Activated T-helper 1 cell treated with Interleukin-2 at 50 U/mL for 16 hours (primary cell): ENCODE measurements at regions not wholly inside any gene's neighbourhood (a gene's known extent, or its start where the extent isn't known, plus 50 kb on each side); places are given as distances from the start of the nearest gene placed in this dataset.
"Not testable (repeated sequence)": the region's sequence is repeated elsewhere in the genome, so short reads cannot be mapped to it uniquely, and the experiment has no call there.

Experiments
- DNase-seq: peaks from one replicate; pipeline ENCODE4 v3.0.0-alpha.2; 2020; ENCODE audit warnings: low read depth

DNA sequence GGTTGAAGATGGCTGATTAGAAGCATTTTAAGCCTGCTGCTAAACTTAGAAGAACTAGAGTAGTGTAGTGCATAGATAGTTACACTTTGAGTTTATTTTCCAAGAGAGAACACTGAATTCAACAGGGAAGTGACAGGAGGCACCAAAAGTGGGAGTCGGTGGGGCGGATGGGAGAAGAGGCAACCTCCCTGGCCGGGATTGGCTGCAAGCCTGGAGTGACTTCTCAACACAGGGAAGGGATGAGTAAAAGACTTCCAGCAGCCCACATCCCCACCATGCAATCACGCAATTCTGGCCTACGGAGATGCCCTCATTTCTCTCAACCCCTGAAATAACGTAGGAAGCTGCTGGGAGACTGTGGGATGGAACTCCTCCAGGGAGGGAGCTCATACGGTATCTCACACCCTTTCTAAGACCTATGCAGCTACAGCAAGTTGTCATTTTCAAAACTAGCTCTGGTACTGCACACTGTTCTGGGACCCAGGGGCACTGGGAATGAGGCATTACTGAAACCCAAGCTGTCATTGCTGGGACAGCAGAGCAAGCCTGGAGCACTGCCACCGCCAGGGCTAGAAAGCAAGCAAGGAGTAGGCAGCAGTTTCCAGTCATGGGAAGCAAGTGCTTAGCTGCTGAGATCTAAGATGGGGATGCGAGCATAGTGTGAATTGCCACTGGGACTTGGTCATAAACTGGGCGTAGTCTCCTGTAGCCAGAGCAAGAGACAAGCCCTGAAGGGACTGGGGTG lies 331.6 kb upstream of the PTGER4 start:
- DNase-seq, result no peak

DNA sequence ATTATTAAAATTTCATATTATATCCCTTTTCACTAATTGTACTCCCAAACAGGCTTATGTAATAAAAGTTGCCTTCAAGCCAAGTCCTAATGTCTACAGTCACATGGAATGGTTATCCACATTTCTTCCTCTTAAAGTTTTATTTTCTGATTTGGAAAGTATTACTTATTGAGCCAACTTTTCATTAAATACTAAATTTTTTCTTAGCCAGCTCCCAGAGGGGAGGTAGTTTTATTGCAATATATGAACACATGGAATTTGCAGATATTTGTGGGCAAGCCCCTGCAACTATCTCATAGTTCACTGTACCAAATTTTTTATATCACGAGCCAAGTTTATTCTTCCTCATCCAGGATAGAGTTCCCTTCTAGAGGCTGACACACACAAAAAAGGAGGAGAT lies 332.8 kb upstream of the PTGER4 start:
- no peak for DNase-seq

DNA sequence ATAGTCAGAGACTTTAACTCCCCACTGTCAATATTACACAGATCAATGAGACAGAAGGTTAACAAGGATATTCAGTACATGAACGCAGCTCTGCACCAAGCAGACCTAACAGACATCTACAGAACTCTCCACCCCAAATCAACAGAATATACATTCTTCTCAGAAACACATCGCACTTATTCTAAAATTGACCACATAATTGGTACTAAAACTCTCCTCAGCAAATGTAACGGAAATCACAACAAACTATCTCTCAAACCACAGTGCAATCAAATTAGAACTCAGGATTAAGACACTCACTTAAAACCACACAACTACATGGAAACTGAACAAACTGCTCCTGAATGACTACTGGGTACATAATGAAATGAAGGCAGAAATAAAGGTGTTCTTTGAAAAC lies 341.3 kb upstream of the PTGER4 start:
- not testable (repeated sequence) for DNase-seq

DNA sequence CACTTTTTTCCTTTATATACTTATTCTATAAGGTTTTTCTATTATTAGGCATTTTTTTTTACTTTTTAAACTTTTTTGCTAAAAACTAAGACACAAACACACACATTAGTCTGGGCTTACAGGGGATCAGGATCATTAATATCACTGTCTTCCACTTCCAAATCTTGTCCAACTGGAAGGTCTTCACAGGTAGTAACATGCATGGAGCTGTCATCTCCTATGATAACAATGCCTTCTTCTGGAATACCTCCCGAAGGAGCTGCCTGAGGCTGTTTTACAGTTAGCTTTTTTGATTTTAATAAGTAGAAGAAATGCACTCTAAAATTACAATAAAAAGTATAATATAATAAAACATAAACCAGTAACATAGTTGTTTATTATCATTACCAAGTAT lies 345.5 kb upstream of the PTGER4 start:
- DNase-seq, result no peak

DNA sequence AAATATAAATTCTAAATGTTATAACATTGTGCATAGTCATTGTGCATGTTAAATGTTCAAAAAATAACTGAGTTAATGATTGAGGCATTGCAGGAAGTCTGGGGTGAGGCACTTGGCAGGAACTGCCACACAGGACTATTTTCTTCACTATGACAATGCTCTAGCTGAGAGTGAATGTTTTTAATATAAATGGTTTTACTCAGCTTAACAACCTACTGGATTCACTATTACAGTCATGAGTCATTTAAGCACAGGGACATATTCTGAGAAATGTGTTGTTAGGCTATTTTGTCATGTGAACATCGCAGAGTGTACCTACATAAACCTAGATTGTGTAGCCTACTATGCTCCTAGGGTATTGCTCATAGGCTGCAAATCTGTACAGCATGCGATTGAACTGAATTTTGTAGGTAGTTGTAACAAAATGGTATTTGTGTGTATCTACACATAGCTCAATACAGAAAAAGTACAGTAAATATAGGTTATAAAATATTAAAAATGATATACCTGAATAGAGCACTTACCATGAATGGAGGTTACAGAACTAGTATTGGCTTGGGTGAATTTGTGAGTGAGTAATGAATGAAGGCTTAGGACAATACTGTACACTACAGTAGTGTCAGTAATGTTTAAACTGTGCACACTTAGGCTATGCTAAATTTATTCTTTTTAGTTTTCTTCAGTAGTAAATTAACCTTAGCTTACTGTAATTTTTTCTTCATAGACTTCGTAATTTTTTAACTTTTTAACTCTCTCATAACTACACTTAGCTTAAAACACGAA lies 346.1 kb upstream of the PTGER4 start:
- no peak for DNase-seq

DNA sequence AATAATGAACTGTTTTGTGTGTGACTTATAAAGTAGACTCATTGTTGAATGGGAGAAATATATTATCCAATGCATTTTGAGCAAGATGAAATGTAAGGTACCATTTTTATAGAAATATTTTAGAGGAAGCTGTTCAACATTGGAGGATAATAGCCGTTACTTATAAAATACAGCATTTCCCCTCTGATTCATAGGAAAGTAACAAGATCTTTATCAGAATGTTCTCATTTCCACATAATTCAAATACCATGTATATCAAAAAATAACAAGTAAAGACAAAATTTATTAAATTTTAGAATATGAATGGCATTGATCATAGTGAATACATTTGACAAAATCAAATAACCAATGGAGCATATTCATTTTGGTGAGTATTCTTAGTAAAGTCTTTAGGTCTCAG lies 346.7 kb upstream of the PTGER4 start:
- no peak for DNase-seq

DNA sequence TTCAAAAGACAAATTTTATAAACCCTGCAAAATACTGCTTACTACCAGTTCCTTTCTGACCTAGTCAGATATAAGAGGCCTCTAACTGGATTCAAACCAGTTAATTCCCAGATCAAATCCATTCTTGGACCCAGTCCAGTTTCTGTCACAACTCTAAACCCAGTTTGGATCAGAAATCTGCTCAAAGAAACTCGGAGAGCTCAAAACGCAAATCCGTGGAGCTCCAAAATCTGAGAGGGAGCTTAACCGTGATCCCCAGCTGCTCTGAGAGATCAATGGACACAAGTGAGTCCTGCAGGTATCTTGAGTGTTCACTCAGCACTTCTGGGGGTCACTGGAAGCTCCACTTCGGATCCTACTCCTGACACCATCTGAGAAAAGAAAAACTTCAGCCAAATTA lies 348.1 kb upstream of the PTGER4 start:
- no peak for DNase-seq

DNA sequence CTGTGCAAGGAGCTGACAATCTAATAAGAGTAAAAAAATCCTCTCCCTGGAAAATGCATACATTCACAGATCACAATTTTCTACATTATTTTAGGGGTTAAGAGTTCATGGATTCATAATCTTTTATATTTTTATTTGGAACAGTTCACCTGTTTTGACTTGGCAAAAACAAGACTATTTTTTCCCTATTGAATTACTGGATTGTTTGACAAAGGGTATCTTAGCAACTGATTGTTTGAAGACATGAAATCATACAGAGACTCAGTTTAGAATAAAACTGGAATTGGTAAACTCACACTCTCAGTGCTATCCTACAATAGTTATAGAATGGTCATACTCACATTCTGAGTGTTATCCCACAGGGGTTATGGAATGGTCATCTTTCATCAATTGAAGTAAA lies 358.2 kb upstream of the PTGER4 start:
- DNase-seq, result no peak

DNA sequence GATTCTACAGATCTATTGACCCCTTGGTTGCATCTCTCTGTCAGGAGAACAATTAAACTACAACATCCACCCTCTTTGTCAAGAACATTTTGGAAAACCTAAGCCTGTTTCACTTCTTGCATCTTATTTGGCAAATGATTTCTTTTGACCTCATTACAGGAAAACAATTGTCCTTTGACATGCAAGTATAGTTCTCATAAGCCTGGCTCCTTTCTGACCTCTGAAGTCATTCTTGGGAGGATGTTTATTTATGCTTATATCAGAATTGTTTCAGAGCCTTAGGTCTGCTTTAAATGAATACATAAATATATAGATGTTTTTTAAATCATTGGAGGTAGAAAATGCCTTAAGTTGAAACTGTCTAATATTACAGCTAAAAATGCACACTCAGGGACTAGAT lies 361.3 kb upstream of the PTGER4 start:
- DNase-seq, result no peak

DNA sequence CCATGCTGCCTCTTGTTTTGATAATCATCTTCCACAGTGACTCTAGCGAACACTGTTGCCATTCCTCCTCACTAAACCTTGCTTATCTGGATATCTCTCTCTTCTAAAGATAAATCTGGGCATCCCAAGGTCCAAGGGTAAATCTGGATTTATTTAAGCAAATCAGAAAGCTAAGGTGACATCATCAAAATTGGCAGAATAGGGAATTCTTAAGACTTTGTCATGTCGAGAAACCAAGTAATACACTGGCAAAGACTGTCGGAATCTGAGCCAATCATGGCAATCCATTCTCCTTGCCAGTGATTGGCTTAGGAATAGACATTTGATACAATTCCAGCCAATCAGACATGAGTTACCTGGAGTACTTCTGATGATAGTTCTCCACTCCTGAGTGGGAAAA lies 362.7 kb upstream of the PTGER4 start:
- no peak for DNase-seq

DNA sequence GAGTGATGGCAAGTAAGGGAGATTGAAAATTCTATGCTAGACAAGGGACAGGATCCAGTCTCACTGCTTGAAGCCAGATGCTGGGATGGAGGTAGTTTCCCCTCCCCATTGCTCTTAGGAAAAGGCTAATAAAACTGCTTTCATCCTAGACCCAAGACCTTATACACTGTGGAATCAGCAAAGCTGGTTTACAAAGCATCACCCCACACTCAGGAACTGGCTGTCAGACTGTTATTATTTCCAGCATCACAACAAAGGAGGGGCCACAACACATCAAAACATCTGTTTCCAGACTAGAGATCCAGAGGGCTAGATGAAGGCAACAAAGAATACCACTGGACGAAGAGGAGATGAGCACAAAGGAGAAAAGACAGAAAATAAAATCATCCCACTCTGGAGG lies 364.6 kb upstream of the PTGER4 start:
- DNase-seq, result no peak

DNA sequence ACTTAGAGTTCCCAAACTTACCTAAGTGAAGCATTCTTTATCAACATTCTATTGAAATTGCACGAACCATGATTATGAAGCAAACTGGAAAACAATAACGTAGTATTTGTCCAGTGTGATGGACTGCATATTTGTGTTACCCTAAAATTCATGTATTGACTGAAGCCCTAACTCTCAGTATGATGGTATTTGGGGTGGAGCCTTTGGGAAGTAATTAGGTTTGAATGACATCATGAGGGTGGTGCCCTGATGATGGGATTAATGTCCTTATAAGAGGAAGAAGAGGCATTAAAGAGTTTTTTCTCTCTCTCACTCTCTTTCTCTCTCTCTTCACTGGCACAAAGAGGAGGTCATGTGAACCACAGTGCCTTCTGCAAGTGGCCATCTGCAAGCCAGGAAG lies 365.4 kb upstream of the PTGER4 start:
- DNase-seq, result no peak

DNA sequence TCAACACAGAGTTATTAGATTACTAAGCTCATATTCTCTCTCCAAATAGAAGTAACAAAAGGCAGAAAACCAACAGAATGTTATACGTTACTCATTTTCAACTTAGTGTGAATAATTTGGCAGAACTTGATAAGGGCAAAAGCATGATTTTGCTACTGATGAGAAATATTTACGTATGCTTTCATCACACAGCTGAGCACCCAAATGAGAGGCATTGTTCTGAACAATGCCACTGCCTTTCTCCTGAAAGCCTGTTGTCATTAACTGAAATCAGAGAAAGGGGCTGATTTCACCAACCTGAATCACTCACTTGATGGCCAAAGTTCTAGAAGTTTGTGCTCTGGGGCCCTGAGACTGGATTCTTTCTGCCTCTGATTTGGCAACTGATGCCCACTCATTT lies 367.5 kb upstream of the PTGER4 start:
- DNase-seq, result no peak

DNA sequence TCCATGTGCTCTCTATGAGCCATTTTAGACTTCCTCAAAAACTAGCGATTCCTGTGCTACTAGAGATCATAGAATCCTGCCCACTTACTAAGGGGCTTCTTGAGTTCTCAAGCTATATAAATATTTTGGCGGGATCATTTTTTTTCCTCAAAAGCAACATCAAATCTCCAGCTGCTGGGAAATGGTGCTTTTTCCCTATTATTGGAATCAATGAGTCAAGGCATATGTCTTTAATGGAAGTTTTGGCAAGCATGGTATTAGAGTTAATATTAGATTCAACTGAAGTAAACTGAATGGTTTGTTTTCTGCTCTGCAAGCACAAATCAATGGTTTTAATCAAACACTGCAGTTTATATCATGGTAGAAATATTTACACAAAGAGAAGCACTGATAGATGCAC lies 369.9 kb upstream of the PTGER4 start:
- no peak for DNase-seq

DNA sequence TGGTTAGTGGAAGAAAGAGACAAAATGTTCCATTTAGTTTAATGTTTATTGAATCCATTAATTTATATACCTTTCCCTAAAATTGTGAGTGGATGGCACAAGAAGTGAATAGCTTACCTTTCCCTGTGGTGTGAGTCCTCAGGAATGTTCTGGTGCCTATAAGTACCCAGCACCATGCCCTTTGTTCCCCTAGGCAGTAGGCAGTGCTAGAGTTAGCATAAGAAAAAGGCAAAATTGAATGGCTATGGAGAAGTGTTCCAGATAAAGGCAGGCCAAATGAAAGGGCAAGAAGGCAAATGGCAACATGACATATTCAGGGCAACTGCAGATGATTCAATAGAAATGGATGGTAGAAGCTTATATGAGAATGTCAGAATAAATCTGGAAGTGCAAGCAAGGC lies 370.8 kb upstream of the PTGER4 start:
- DNase-seq, result no peak

DNA sequence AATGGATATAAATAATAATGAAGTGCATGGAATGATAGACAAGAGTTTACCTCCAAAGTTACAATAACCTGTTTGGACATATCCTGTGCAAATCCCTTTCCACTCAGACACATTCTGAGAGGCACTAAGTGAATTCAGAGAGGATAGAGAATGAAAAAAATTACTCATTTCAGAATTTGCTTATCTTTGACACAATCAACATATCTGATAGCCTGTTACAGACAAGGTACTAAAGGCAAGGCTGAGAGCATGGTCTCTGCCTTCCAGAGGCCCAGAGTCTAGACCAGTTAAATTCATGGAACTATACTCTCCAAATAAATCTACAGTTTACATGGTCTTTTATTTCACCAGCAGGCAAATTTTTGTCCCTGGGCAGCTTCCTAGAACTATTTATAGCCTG lies 371.8 kb upstream of the PTGER4 start:
- no peak for DNase-seq

DNA sequence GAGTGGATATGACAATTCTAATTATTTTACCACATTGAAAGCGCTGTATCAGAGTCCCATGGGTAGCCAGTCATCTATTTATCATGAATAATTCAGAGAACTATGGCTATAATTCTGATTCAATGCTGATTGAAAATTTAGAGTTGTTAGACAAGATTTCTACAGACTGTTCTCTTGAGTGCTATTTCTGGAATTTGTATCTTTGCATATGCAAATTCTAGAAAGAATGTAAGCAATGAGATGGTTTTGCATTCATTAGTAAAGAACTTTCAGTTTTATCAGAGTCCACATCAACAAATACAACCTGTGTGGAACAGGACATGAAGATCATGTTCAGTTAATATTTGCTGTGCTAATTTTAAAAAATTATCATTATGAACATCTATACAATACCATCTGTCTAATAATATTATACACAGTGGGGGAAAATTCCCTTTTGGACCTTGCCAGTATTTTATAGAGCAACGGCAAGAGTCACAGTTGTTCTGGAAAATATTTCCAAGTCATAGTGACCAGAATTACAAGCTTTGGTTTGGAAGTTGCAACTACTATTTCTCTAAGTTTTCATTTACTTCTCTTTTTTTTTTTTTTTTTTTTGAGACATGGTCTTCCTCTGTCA lies 372.7 kb upstream of the PTGER4 start:
- no peak for DNase-seq

DNA sequence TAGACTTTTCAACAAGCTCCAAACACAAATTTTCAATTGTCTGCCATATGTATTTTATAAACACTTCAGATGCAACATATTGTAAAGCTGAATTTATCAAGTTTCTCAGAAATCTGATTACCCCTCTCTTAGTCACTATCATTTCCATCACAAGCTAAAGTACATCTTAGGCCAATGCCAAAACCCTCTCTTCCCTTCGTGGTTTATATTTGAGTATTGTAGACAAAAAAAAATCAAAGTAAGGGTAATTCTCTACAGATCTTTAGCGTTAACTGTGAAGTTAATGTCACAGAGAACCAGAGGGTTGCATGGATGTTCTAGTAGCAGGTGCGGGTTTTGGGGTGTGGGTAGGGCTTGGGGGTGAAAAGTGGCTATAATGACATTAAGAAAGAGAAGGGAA lies 387.7 kb upstream of the PTGER4 start:
- no peak for DNase-seq

DNA sequence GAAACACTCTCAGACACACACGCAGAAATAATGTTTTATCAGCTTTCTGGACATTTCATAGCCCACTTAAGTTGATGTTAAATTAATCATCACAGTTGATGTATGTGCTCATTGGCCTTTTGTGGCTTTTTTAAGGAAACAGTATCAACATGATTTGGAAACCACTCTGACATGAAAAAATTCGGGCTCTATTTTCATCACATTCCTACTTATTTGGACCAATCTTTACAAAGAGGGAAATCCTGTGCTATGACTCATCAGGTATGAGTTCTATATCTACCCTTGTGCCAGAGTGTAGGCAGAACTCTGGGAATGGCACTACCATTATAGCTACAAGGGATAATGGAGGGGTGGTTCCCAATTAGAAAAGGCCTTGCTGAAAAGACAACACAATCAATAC lies 388.4 kb upstream of the PTGER4 start:
- DNase-seq, result no peak

DNA sequence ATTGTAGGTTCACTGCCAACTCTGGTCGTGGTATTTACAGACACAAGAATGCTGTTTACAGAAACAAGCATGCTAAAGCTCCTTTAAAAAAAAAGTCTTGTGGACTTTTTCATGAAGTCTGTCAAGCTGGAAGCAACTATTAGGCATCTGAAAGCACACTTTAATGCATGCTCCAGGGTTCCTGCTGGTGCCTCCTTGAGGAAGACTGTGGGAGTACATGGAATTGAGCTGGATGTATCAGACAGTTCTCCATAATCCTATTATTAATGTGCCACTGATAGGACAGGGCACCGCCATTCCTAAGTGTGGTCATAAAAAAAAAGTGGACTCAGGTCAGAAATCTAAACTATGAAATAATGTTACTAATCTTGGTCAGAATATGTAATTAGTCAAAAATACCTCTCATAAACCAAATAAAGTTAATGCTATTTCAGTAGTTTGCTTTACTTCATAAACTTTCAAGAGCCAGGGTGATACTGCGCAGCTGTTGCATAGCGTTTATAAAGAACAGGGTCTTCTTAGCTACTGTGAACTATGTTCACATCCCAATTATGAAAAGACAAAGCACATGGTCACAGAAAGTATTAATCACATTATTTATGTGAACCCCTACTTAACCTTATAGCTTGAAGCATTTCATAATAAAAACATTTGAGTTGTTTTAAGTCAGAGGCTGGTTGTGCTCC lies 390.8 kb upstream of the PTGER4 start:
- no peak for DNase-seq

DNA sequence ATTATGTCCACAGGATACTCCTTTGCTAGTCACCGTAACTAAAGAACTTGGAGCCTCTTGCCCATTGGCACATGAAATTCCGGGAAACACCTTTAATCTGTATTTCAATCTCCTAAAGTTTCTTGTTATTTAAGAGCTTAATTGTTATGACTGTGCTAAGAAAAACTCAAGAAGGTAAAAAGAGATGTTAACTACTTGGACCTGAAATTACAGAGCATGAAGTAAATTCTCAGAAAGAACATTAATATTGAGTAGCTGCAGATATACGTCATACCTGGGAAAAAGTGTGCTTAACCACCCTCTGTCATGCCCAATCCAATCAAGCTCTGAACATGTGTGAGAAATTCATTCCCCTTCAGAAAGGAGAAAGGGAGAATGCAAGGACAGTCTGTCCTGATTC lies 394.9 kb upstream of the PTGER4 start:
- DNase-seq, result no peak

DNA sequence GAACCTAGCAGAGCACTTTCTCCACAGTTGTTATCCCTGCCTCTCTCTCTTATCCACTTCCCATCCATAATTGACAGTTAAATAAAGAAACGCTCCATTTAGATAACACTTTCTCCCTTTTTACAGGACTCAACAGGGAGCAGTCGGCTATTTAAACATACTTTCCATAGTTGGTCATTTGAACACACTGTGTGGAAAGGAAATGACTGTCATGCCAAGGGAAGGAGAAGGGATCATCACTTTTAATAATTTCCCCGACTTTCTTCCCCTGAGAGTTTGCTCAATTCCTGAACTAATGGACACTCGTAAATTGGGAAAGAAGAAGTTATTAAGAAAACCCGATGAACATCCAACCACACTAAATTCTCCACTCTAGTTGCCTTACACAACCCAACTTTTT lies 400.8 kb upstream of the PTGER4 start:
- no peak for DNase-seq
